DND-41 (cell line): ENCODE measurements at regions not wholly inside any gene's neighbourhood (a gene's known extent, or its start where the extent isn't known, plus 50 kb on each side); places are given as distances from the start of the nearest gene placed in this dataset.
"Not testable (repeated sequence)": the region's sequence is repeated elsewhere in the genome, so short reads cannot be mapped to it uniquely, and the experiment has no call there.

ENCODE experiments used
- ATAC-seq: fragments of 200-7000 bp; cut with Tn5 transposase; 3 replicates; pipeline ENCODE4 v1.9.1; 2021; ENCODE audit warnings: low read depth; ENCODE audit not compliant: insufficient read depth
- DNase-seq: peaks from one replicate; pipeline ENCODE4 v3.0.0-alpha.2; 2020
- H2AFZ ChIP-seq: 2 replicates; pipeline ENCODE4 v1.6.0; 2012; ENCODE audit warnings: low read depth, low read length
- H3K27ac ChIP-seq: 2 replicates; pipeline ENCODE4 v1.5.1; 2012; ENCODE audit warnings: low read length, inconsistent platforms
- H3K27me3 ChIP-seq: fragments of 200-600 bp; sonication (generic); 2 replicates; pipeline ENCODE4 v1.6.0; 2012; ENCODE audit warnings: low read length, mild to moderate bottlenecking, inconsistent platforms; ENCODE audit not compliant: insufficient read depth, poor library complexity
- H3K36me3 ChIP-seq: 2 replicates; pipeline ENCODE4 v1.5.1; 2012; ENCODE audit warnings: low read length, inconsistent platforms; ENCODE audit not compliant: insufficient read depth
- H3K4me1 ChIP-seq: 2 replicates; pipeline ENCODE4 v1.5.1; 2012; ENCODE audit warnings: mild to moderate bottlenecking, low read length; ENCODE audit not compliant: insufficient read depth
- H3K4me2 ChIP-seq: 2 replicates; pipeline ENCODE4 v1.6.0; 2012; ENCODE audit warnings: mild to moderate bottlenecking, moderate library complexity, low read length, inconsistent platforms; ENCODE audit not compliant: insufficient read depth
- H3K4me3 ChIP-seq, 2 experiments: fragments of 200-600 bp in 1 of 2; shearing (Covaris generic) in 1 of 2; 2 replicates each; pipeline ENCODE4 v1.5.1; 2012 to 2016; ENCODE audit warnings: inconsistent platforms in 2 of 2, low read length in 2 of 2, mild to moderate bottlenecking in 2 of 2, low read depth in 1 of 2, moderate library complexity in 1 of 2
- H3K79me2 ChIP-seq: 2 replicates; pipeline ENCODE4 v1.6.0; 2012; ENCODE audit warnings: low read length, inconsistent platforms; ENCODE audit not compliant: insufficient read depth
- H3K9ac ChIP-seq: 2 replicates; pipeline ENCODE4 v1.6.0; 2012; ENCODE audit warnings: low read depth, mild to moderate bottlenecking, inconsistent platforms, low read length, moderate library complexity
- H3K9me3 ChIP-seq: 2 replicates; pipeline ENCODE4 v1.5.1; 2012; ENCODE audit warnings: low read length, moderate library complexity, mild to moderate bottlenecking, inconsistent platforms; ENCODE audit not compliant: insufficient read depth, severe bottlenecking
- H4K20me1 ChIP-seq: 2 replicates; pipeline ENCODE4 v1.6.0; 2012; ENCODE audit warnings: low read length; ENCODE audit not compliant: insufficient read depth
- EZH2 ChIP-seq: IDR thresholded peaks from 3 replicates; pipeline ENCODE4 v1.6.1; 2012; ENCODE audit warnings: borderline replicate concordance, low read depth, mild to moderate bottlenecking, moderate library complexity, low read length, inconsistent platforms; ENCODE audit not compliant: severe bottlenecking
- TF ChIP-seq, protein P1 (sequence below): IDR thresholded peaks from 2 replicates; pipeline ENCODE4 v1.5.1; 2012; ENCODE audit warnings: borderline replicate concordance, low read length, moderate library complexity, mild to moderate bottlenecking; ENCODE audit not compliant: poor library complexity, severe bottlenecking; ENCODE audit errors: extremely low read depth

DNA sequence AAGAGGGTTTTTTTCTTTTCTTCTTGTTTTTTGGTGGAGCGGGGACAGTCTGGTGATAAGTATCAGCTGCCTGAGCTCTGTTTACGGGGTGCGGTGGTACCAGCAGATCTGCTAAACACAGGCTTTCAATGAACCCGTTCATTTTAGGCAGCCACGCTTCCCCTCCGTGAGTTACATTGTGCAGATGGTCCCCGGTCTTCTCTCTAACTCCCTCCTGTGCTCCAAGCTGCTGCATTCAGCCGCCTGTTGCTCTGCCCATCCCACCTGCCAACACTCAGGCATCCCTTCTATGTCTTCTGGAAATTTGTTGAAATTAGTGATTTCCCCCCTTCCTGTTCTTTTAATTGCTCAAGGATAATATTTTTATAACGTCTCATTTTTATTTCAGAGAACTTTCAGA is 82.1 kb upstream of the ELAC2 start:
- Histone ChIP-seq H3K27me3 (no peaks in the 10 kb centered on the region), H3K27ac (no peak overlapping the region), H4K20me1 (no peaks in the 10 kb centered on the region), H3K9me3 (no peaks in the 10 kb centered on the region), H2AFZ (no peak overlapping the region), H3K4me3 (no peak overlapping the region), H3K9ac (no peak overlapping the region), H3K4me1 (no peaks in the 10 kb centered on the region), H3K36me3 (no peaks in the 10 kb centered on the region), H3K4me2 (no peak overlapping the region), H3K79me2 (no peaks in the 10 kb centered on the region)
- DNase-seq (no peak), ATAC-seq (no peak)
- TF ChIP-seq EZH2: no peak

DNA sequence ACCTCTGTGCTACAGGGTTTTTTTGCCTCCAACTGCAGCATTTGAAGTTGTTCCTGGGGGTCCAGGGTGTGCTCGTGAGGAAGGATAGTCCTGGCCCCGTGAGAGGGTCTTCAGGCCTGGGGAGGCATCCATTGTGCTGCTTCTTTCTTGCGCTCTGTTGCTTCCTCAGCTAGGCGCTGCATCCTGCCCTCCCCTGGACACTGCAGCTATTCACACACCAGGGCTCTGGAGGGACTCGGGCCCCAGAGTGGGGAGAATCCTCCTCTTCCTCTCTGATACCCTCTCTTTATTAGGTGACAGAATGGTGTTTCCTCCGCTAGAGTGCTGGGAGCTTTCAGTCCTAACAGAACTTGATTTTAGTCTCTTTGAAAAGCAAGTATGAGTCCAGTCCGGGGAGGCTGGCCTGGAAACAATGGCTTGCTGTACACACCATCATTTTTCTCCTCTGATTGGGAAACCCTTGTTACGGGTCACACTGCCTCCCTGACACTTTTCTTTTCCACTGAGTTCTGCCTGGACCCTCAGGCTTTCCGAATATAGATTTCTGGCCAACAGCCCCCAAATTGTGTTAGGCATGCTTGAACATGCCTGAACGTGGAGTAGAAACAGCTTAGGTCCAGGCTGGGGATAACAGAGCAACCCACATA is 81.4 kb upstream of the ELAC2 start:
- DNase-seq: no peak
- TF ChIP-seq EZH2: no peak
- TF ChIP-seq, protein P1, sequence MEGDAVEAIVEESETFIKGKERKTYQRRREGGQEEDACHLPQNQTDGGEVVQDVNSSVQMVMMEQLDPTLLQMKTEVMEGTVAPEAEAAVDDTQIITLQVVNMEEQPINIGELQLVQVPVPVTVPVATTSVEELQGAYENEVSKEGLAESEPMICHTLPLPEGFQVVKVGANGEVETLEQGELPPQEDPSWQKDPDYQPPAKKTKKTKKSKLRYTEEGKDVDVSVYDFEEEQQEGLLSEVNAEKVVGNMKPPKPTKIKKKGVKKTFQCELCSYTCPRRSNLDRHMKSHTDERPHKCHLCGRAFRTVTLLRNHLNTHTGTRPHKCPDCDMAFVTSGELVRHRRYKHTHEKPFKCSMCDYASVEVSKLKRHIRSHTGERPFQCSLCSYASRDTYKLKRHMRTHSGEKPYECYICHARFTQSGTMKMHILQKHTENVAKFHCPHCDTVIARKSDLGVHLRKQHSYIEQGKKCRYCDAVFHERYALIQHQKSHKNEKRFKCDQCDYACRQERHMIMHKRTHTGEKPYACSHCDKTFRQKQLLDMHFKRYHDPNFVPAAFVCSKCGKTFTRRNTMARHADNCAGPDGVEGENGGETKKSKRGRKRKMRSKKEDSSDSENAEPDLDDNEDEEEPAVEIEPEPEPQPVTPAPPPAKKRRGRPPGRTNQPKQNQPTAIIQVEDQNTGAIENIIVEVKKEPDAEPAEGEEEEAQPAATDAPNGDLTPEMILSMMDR: no peak
- H3K36me3 ChIP-seq: no peaks in the 10 kb centered on the region
- ATAC-seq: no peak
- no peak overlapping the region for H2AFZ ChIP-seq
- no peaks in the 10 kb centered on the region for H4K20me1 ChIP-seq
- H3K27ac ChIP-seq: no peak overlapping the region
- no peak overlapping the region for H3K9ac ChIP-seq
- no peaks in the 10 kb centered on the region for H3K79me2 ChIP-seq
- no peaks in the 10 kb centered on the region for H3K27me3 ChIP-seq
- no peak overlapping the region for H3K4me3 ChIP-seq
- no peaks in the 10 kb centered on the region for H3K4me1 ChIP-seq
- no peaks in the 10 kb centered on the region for H3K9me3 ChIP-seq
- no peak overlapping the region for H3K4me2 ChIP-seq

DNA sequence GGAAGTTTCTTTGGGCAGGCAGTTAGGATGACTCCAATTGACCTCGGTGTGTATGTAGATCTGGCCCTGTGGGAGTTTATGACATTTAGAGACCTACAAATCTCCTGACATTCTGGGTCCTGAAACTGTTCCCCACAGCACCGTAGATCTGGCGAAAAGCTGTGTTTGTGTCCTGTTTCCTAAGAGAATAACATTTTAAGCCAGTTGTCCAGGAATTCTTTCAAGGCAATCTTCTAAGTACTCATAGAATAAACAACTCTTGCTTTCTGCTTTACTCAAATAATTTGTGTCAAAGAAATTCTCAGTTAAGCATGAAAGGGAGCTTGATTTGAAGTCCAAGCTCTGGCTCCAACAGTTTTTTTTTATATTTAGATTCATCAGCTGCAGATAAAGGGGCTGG is 78.5 kb upstream of the ELAC2 start:
- no peak for ATAC-seq
- H3K79me2 ChIP-seq: no peaks in the 10 kb centered on the region
- no peak overlapping the region for H3K27ac ChIP-seq
- H2AFZ ChIP-seq: no peak overlapping the region
- no peaks in the 10 kb centered on the region for H3K4me1 ChIP-seq
- no peaks in the 10 kb centered on the region for H4K20me1 ChIP-seq
- no peak for DNase-seq
- no peaks in the 10 kb centered on the region for H3K9me3 ChIP-seq
- TF ChIP-seq, protein P1: no peak
- TF ChIP-seq EZH2: no peak
- H3K27me3 ChIP-seq: no peaks in the 10 kb centered on the region
- no peaks in the 10 kb centered on the region for H3K36me3 ChIP-seq
- no peak overlapping the region for H3K4me2 ChIP-seq
- no peak overlapping the region for H3K9ac ChIP-seq
- H3K4me3 ChIP-seq: no peak overlapping the region

DNA sequence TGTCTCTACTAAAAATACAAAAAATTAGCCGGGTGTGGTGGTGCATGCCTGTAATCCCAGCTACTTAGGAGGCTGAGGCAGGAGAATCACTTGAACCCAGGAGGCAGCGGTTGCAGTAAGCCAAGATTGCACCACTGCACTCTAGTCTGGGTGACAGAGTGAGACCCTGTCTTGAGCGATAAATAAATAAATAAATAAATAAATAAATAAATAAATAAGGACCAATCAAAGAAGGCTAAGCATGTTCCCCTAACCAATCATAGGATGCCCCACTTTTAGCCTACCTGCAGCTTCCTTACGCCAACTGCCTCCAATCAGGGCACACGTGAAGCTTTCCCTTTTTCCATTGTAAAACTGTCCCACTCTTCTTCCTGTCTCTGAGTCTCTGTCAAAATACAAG is 74.2 kb upstream of the ELAC2 start:
- not testable (repeated sequence) for H3K9me3 ChIP-seq, H3K36me3 ChIP-seq, H3K4me1 ChIP-seq, H3K9ac ChIP-seq, H3K27me3 ChIP-seq, H2AFZ ChIP-seq, H3K79me2 ChIP-seq, H3K4me2 ChIP-seq, DNase-seq, H3K4me3 ChIP-seq, ATAC-seq, H3K27ac ChIP-seq, H4K20me1 ChIP-seq
